Glutamatergic neuron (in vitro differentiated cells): ENCODE measurements at regions not wholly inside any gene's neighbourhood (a gene's known extent, or its start where the extent isn't known, plus 50 kb on each side); places are given as distances from the start of the nearest gene placed in this dataset.

Experiments
- DNase-seq: peaks from one replicate; pipeline ENCODE4 v3.0.0; 2022
- H3K27ac Mint-ChIP-seq: one replicate; pipeline ENCODE4 v1.8.0; 2020; ENCODE audit warnings: mild to moderate bottlenecking, mixed read lengths, inconsistent platforms; ENCODE audit not compliant: unreplicated experiment
- H3K27me3 Mint-ChIP-seq: one replicate; pipeline ENCODE4 v1.8.0; 2020; ENCODE audit warnings: mild to moderate bottlenecking, moderate library complexity, mixed read lengths, inconsistent platforms; ENCODE audit not compliant: unreplicated experiment
- H3K36me3 Mint-ChIP-seq: one replicate; pipeline ENCODE4 v1.8.0; 2020; ENCODE audit warnings: mild to moderate bottlenecking, mixed read lengths, inconsistent platforms; ENCODE audit not compliant: unreplicated experiment
- H3K4me1 Mint-ChIP-seq: one replicate; pipeline ENCODE4 v1.8.0; 2020; ENCODE audit warnings: mild to moderate bottlenecking, low read depth, mixed read lengths, inconsistent platforms; ENCODE audit not compliant: unreplicated experiment
- H3K4me3 Mint-ChIP-seq: one replicate; pipeline ENCODE4 v1.8.0; 2020; ENCODE audit warnings: mild to moderate bottlenecking, mixed read lengths, inconsistent platforms; ENCODE audit not compliant: unreplicated experiment
- H3K9me3 Mint-ChIP-seq: one replicate; pipeline ENCODE4 v1.8.0; 2020; ENCODE audit warnings: mild to moderate bottlenecking, moderate library complexity, mixed read lengths, inconsistent platforms; ENCODE audit not compliant: unreplicated experiment
- TF ChIP-seq, protein P1 (sequence below): fragments of 200-600 bp; sonication (generic); IDR thresholded peaks from one replicate; pipeline ENCODE4 v1.5.0; 2021; ENCODE audit not compliant: partially characterized antibody, unreplicated experiment

DNA sequence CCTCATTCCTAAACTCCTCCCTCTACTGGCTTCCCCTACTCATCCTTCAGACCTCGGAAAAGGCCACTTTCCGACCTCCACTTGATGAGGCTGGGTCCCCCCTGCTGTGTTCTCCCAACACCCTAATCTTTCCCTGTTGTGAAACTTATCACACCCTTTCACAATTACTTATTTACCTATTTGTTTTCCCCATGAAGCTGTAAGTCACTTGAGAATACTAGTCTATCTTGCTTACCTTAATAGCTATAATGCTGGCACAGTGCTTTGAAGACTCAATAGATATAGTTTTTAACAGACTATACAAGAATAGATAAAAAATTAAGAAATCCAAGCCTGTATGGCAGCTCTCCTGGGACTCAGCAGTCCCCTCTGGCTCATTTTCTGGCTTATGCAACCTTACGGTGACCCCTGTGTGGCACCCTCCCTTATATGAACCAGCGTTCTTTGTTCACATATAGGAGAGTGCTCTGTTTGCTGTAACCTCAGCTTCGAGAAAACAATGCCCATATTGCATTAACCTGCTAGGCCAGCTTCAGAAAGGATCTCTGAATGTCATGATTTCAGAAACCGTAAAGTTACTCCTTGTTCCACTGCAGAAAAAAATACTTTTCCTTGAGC lies 220.4 kb upstream of the PKDCC start:
- Mint-ChIP-seq H3K36me3 (no peaks in the 10 kb centered on the region), H3K27ac (no peak overlapping the region), H3K27me3 (peaks cover 2% of the 10 kb centered on the region), H3K4me3 (no peak overlapping the region), H3K4me1 (no peaks in the 10 kb centered on the region), H3K9me3 (no peaks in the 10 kb centered on the region)
- TF ChIP-seq, protein P1, sequence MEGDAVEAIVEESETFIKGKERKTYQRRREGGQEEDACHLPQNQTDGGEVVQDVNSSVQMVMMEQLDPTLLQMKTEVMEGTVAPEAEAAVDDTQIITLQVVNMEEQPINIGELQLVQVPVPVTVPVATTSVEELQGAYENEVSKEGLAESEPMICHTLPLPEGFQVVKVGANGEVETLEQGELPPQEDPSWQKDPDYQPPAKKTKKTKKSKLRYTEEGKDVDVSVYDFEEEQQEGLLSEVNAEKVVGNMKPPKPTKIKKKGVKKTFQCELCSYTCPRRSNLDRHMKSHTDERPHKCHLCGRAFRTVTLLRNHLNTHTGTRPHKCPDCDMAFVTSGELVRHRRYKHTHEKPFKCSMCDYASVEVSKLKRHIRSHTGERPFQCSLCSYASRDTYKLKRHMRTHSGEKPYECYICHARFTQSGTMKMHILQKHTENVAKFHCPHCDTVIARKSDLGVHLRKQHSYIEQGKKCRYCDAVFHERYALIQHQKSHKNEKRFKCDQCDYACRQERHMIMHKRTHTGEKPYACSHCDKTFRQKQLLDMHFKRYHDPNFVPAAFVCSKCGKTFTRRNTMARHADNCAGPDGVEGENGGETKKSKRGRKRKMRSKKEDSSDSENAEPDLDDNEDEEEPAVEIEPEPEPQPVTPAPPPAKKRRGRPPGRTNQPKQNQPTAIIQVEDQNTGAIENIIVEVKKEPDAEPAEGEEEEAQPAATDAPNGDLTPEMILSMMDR: no peak
- DNase-seq: no peak

DNA sequence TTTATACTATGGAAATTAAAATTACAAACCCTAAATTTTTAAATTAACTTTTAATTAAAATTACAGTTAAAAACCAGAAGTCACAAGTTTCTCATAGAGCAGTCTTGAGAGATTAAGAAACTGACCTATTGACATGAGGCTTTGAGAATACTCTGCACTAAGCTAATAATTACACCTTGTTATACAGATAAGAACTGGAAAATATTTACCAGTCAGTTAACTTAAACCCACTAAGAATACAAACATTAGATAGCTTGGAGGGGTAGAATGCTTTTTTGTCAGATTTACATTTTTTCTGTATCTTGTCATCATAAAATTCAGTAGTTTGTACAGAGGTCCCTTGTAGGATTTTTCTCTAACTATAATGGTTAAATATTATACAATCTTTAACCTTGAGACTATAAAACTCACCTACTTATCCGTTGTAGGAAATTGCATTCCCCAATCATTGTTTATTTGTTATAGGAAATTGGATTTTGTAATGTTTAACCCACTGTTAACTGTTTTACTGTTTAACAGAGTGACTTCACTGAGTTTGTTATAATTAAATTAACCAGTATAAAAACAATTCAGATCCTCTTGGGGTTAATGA lies 219.7 kb upstream of the PKDCC start:
- H3K27me3 Mint-ChIP-seq: peaks cover 2% of the 10 kb centered on the region
- H3K27ac Mint-ChIP-seq: no peak overlapping the region
- no peaks in the 10 kb centered on the region for H3K9me3 Mint-ChIP-seq
- no peak for DNase-seq
- H3K4me3 Mint-ChIP-seq: no peak overlapping the region
- H3K36me3 Mint-ChIP-seq: no peaks in the 10 kb centered on the region
- H3K4me1 Mint-ChIP-seq: no peaks in the 10 kb centered on the region
- TF ChIP-seq, protein P1: no peak

DNA sequence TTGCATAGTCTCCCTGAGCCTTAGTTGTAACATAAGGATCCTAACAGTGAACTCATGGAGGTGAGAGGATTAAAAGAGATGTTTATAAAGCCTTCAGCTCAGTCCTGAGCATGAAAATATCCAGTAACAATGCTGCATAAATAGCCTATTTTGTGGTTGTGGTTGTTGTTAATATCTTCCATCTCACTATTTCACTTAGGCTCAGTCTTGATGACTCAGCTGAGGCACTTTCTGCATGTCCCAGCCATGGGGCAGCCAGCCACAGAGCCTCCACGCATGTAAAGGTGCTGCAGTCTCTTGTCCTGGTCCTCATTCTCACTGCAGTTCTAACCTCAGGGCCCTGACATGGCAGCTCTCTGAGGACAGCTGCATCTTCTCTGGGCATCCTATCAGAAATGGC lies 218.8 kb upstream of the PKDCC start:
- H3K4me3 Mint-ChIP-seq: no peak overlapping the region
- H3K27me3 Mint-ChIP-seq: peaks cover 2% of the 10 kb centered on the region
- no peaks in the 10 kb centered on the region for H3K4me1 Mint-ChIP-seq
- H3K36me3 Mint-ChIP-seq: no peaks in the 10 kb centered on the region
- no peak for DNase-seq
- H3K9me3 Mint-ChIP-seq: no peaks in the 10 kb centered on the region
- H3K27ac Mint-ChIP-seq: no peak overlapping the region
- TF ChIP-seq, protein P1: no peak

DNA sequence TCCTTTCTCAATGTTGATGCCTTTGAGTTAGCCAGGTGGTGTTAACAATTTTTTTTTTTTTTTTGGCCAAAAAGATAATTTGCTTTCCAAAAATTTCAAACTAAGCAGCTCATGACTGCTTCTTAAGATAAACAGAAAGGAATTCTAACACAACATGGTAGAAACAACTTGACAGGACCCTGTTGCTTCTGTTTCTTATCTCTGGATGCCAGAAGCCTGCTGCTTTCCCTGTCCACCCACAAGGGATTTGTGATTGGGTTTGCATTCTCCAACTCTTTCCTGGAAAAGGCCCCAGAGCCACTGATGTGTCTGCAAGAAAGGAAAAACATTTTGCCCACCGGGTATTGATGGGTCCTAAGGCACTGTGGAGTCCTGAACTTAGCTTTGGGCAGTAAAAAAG lies 217.2 kb upstream of the PKDCC start:
- TF ChIP-seq, protein P1: no peak
- Mint-ChIP-seq H3K9me3 (no peaks in the 10 kb centered on the region), H3K27ac (no peak overlapping the region), H3K4me3 (no peak overlapping the region), H3K27me3 (peaks cover 4% of the 10 kb centered on the region), H3K4me1 (no peaks in the 10 kb centered on the region), H3K36me3 (no peaks in the 10 kb centered on the region)
- no peak for DNase-seq

DNA sequence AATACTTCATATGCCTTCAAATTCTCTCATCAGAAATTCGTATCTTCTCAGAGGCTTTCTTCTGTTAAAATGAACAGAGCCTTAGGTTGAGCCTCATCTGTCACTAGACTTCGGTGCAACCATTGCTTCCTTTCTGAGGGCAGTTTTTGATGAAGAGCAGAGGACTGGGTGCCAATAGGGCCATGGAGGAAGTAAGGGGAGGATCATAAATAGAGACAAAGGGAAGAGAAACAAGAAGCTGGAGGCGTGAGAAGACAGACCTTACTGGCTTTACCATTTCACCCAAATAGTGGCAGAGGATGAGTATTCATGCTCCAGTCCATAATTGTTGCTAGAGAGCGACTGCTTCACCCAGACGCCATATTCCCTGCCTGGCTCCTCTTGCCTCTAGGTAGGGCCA lies 215.6 kb upstream of the PKDCC start:
- no peak for DNase-seq
- H3K4me3 Mint-ChIP-seq: no peak overlapping the region
- H3K36me3 Mint-ChIP-seq: no peaks in the 10 kb centered on the region
- H3K27ac Mint-ChIP-seq: no peak overlapping the region
- H3K9me3 Mint-ChIP-seq: no peaks in the 10 kb centered on the region
- H3K27me3 Mint-ChIP-seq: peaks cover 4% of the 10 kb centered on the region
- TF ChIP-seq, protein P1: no peak
- no peaks in the 10 kb centered on the region for H3K4me1 Mint-ChIP-seq
